HepG2 (cell line): ENCODE measurements at regions not wholly inside any gene's neighbourhood (a gene's known extent, or its start where the extent isn't known, plus 50 kb on each side); places are given as distances from the start of the nearest gene placed in this dataset.

ENCODE experiments used
- ATAD3A ChIP-seq: sonication (generic); formaldehyde crosslinking; IDR thresholded peaks from 2 replicates; pipeline ENCODE4 v1.4.0; 2020; ENCODE audit warnings: missing genetic modification reagents
- CREB3 ChIP-seq: sonication (generic); formaldehyde crosslinking; IDR thresholded peaks from 2 replicates; pipeline ENCODE4 v1.5.0; 2020; ENCODE audit warnings: missing genetic modification reagents
- DBP ChIP-seq: sonication (generic); formaldehyde crosslinking; IDR thresholded peaks from 2 replicates; pipeline ENCODE4 v1.4.0; 2020; ENCODE audit warnings: missing genetic modification reagents; ENCODE audit errors: not compliant biosample characterization
- HNF1B ChIP-seq: sonication (generic); formaldehyde crosslinking; IDR thresholded peaks from 2 replicates; pipeline ENCODE4 v1.5.1; 2020; ENCODE audit warnings: mild to moderate bottlenecking, moderate library complexity, missing genetic modification reagents
- KDM3A ChIP-seq: IDR thresholded peaks from 2 replicates; pipeline ENCODE4 v1.6.1; 2018; ENCODE audit warnings: low read depth, missing compliant biosample characterization
- MAZ ChIP-seq, 2 experiments: sonication (generic) in 1 of 2; formaldehyde crosslinking in 1 of 2; IDR thresholded peaks; 2 replicates each; pipeline versions ENCODE4 v1.5.0 to v1.6.1; 2012 to 2020; ENCODE audit warnings: low read depth in 2 of 2, mild to moderate bottlenecking in 2 of 2, borderline replicate concordance in 1 of 2, improper control_type of control experiment in 1 of 2, low read length in 1 of 2, missing genetic modification reagents in 1 of 2, moderate library complexity in 1 of 2
- MYC ChIP-seq: sonication (generic); formaldehyde crosslinking; IDR thresholded peaks from 2 replicates; pipeline ENCODE4 v1.9.0; 2021; ENCODE audit warnings: missing genetic modification reagents, borderline replicate concordance
- ZC3H13 ChIP-seq: sonication (generic); formaldehyde crosslinking; IDR thresholded peaks from 2 replicates; pipeline ENCODE4 v1.8.1; 2023; ENCODE audit warnings: mild to moderate bottlenecking, missing genetic modification reagents, moderate library complexity
- ZFP82 ChIP-seq: sonication (generic); formaldehyde crosslinking; IDR thresholded peaks from 2 replicates; pipeline ENCODE4 v1.5.1; 2020; ENCODE audit warnings: mild to moderate bottlenecking, missing genetic modification reagents, borderline replicate concordance
- ZNF383 ChIP-seq: sonication (generic); formaldehyde crosslinking; IDR thresholded peaks from 2 replicates; pipeline ENCODE4 v1.4.0; 2020; ENCODE audit warnings: missing genetic modification reagents, mild to moderate bottlenecking, borderline replicate concordance
- ZNF441 ChIP-seq: sonication (generic); formaldehyde crosslinking; IDR thresholded peaks from 2 replicates; pipeline ENCODE4 v1.7.0; 2021; ENCODE audit warnings: missing genetic modification reagents, borderline replicate concordance
- ZNF703 ChIP-seq: sonication (generic); formaldehyde crosslinking; IDR thresholded peaks from 2 replicates; pipeline ENCODE4 v1.5.1; 2020; ENCODE audit warnings: missing genetic modification reagents, mild to moderate bottlenecking, moderate library complexity, borderline replicate concordance
- ZNF709 ChIP-seq: sonication (generic); formaldehyde crosslinking; IDR thresholded peaks from 2 replicates; pipeline ENCODE4 v1.5.0; 2020; ENCODE audit warnings: mild to moderate bottlenecking, missing genetic modification reagents
- ZNF841 ChIP-seq: sonication (generic); formaldehyde crosslinking; IDR thresholded peaks from 2 replicates; pipeline ENCODE4 v1.8.1; 2023; ENCODE audit warnings: missing genetic modification reagents, borderline replicate concordance
- ZNF878 ChIP-seq: sonication (generic); formaldehyde crosslinking; IDR thresholded peaks from 2 replicates; pipeline ENCODE4 v1.8.1; 2023; ENCODE audit warnings: mild to moderate bottlenecking, missing genetic modification reagents, moderate library complexity
- TF ChIP-seq, protein P1 (sequence below), 2 experiments: IDR thresholded peaks; 2 replicates each; pipeline ENCODE4 v1.6.1; 2011 to 2012; ENCODE audit warnings: low read length in 2 of 2, borderline replicate concordance in 1 of 2, low read depth in 1 of 2, mild to moderate bottlenecking in 1 of 2, moderate library complexity in 1 of 2
- TF ChIP-seq, protein P2 (sequence below): sonication (generic); formaldehyde crosslinking; IDR thresholded peaks from 2 replicates; pipeline ENCODE4 v1.5.1; 2020; ENCODE audit warnings: missing genetic modification reagents, mild to moderate bottlenecking, borderline replicate concordance
- TF ChIP-seq, protein P3 (sequence below): sonication (generic); formaldehyde crosslinking; IDR thresholded peaks from 2 replicates; pipeline ENCODE4 v1.5.0; 2020; ENCODE audit warnings: missing genetic modification reagents

DNA sequence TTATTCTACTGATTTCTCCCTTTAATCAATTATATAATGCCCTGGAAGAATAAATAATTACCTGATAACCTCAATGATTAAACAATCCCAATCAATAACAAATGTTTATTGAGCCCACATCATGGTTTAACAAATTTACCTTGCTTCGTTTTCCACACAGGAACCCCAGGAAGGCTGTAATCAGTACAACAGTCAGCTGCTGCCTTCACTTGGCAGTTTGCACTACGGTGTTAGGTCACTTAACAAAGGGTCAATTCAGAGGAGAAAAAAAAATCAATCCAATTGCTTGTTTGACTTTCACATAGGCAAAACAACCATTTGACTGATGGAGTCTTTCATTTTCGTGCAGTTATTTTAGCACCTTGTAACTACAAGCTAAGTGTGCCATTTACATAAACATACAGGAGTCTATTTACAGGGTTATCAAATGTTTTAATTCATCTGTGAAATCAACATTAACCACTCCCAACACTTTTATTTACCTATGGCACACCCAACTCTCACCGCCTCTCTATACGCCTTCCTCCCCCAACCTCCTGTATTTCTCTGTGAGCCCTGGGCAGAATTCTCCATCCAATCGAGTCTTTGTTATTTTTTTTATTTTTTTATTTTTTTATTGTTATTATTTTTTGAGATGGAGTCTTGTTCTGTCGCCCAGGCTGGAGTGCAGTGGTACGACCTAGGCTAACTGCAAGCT, 140.4 kb upstream of the TAB2 start (continued):
- TF ChIP-seq, protein P1, sequence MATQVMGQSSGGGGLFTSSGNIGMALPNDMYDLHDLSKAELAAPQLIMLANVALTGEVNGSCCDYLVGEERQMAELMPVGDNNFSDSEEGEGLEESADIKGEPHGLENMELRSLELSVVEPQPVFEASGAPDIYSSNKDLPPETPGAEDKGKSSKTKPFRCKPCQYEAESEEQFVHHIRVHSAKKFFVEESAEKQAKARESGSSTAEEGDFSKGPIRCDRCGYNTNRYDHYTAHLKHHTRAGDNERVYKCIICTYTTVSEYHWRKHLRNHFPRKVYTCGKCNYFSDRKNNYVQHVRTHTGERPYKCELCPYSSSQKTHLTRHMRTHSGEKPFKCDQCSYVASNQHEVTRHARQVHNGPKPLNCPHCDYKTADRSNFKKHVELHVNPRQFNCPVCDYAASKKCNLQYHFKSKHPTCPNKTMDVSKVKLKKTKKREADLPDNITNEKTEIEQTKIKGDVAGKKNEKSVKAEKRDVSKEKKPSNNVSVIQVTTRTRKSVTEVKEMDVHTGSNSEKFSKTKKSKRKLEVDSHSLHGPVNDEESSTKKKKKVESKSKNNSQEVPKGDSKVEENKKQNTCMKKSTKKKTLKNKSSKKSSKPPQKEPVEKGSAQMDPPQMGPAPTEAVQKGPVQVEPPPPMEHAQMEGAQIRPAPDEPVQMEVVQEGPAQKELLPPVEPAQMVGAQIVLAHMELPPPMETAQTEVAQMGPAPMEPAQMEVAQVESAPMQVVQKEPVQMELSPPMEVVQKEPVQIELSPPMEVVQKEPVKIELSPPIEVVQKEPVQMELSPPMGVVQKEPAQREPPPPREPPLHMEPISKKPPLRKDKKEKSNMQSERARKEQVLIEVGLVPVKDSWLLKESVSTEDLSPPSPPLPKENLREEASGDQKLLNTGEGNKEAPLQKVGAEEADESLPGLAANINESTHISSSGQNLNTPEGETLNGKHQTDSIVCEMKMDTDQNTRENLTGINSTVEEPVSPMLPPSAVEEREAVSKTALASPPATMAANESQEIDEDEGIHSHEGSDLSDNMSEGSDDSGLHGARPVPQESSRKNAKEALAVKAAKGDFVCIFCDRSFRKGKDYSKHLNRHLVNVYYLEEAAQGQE (IDR thresholded peaks at IDR 0.05; ENCODE audit: borderline replicate concordance in 1 of 2, low read depth in 1 of 2, low read length in 2 of 2), result peak in 1 of 2 experiments; percentile 74; a peak in 1 of 4 replicates
- no peak for TF ChIP-seq HNF1B (CRISPR knock-in tag)
- no peak for TF ChIP-seq MYC (CRISPR knock-in tag)
- no peak for TF ChIP-seq ZNF441 (CRISPR knock-in tag)
- peak; percentile 88; the same call in 1 of the 2 replicates for TF ChIP-seq ZNF841 (CRISPR knock-in tag)
- no peak for TF ChIP-seq ZNF383 (CRISPR knock-in tag)
- TF ChIP-seq MAZ (IDR thresholded peaks at IDR 0.05; ENCODE audit: borderline replicate concordance, low read depth, low read length), result no peak
- no peak for TF ChIP-seq MAZ (CRISPR knock-in tag; IDR thresholded peaks at IDR 0.05; ENCODE audit: low read depth)
- no peak for TF ChIP-seq ZNF709 (CRISPR knock-in tag)
- TF ChIP-seq, protein P2, sequence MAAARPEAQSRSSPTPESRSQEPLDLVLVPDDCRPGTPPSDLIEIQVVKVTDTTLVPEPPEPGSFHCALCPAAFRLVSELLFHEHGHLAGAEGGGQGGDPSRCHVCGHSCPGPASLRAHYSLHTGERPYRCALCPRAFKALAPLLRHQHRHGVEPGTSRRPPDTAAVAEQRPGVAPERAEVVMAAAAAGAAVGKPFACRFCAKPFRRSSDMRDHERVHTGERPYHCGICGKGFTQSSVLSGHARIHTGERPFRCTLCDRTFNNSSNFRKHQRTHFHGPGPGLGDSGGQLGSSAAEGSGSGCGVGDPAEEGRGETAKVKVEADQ (CRISPR knock-in tag), result no peak
- TF ChIP-seq KDM3A (CRISPR knock-in tag), result no peak
- TF ChIP-seq, protein P3, sequence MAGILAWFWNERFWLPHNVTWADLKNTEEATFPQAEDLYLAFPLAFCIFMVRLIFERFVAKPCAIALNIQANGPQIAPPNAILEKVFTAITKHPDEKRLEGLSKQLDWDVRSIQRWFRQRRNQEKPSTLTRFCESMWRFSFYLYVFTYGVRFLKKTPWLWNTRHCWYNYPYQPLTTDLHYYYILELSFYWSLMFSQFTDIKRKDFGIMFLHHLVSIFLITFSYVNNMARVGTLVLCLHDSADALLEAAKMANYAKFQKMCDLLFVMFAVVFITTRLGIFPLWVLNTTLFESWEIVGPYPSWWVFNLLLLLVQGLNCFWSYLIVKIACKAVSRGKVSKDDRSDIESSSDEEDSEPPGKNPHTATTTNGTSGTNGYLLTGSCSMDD, result no peak
- TF ChIP-seq DBP (CRISPR knock-in tag), result no peak
- peak; percentile 94; the same call in 1 of the 2 replicates for TF ChIP-seq ZNF703 (CRISPR knock-in tag)
- TF ChIP-seq ATAD3A, result no peak
- TF ChIP-seq ZFP82, result no peak
- TF ChIP-seq ZNF878 (CRISPR knock-in tag), result no peak
- TF ChIP-seq ZC3H13, result 0 out of 2 replicates have a peak, but pooled peaks have one; percentile 32
- no peak for TF ChIP-seq CREB3 (CRISPR knock-in tag)
